ENCODE measurements at regions not wholly inside any gene's neighbourhood (a gene's known extent, or its start where the extent isn't known, plus 50 kb on each side); places are given as distances from the start of the nearest gene placed in this dataset.

DNA sequence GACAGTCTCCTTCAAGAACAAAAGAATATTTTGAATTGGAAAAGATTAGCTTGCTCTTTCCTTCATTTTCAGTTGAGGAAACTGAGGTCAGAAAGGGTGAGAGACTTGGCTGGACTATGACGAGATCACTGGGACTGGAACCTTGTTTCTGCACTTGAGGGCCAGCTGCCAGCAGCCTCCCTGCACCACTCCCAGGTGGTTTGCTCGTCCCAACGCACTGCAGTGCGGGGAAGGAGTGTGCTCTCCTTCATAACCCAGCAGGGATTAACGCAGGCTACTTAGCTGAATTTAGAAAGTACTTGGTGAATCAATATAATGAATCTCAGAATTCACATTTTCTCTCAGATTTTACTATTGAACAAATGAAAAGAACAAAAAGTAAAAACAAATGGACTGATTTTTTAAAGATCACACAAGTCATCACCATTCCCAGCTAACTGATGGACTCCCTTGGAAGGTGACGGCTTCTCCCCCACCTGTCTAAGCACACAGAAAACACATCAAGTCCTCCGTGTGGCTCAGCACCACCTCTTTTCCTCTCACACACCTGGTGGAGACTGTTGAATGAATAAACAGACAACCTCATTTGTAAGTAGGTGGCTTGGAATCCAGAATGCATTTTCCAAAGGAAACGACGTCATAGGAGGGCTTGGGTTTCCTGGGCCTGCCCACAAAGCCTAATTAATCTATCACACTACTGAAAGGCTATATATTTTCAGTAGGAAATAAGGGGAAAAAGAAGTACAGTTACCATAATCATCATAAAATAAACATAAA, 121.0 kb downstream of the QRSL1 start:
- intact Hi-C loops (cut with micrococcal nuclease): no loop called here
- H3K9me3 ChIP-seq (replicated peaks): no peaks in the 10 kb centered on the region
- TF ChIP-seq, protein P1, sequence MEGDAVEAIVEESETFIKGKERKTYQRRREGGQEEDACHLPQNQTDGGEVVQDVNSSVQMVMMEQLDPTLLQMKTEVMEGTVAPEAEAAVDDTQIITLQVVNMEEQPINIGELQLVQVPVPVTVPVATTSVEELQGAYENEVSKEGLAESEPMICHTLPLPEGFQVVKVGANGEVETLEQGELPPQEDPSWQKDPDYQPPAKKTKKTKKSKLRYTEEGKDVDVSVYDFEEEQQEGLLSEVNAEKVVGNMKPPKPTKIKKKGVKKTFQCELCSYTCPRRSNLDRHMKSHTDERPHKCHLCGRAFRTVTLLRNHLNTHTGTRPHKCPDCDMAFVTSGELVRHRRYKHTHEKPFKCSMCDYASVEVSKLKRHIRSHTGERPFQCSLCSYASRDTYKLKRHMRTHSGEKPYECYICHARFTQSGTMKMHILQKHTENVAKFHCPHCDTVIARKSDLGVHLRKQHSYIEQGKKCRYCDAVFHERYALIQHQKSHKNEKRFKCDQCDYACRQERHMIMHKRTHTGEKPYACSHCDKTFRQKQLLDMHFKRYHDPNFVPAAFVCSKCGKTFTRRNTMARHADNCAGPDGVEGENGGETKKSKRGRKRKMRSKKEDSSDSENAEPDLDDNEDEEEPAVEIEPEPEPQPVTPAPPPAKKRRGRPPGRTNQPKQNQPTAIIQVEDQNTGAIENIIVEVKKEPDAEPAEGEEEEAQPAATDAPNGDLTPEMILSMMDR (IDR thresholded peaks at IDR 0.05; ENCODE audit: borderline replicate concordance): no peak
- no peak overlapping the region for H3K27ac ChIP-seq (replicated peaks)
- H3K36me3 ChIP-seq: no peaks in the 10 kb centered on the region
- peaks cover 17% of the 10 kb centered on the region for H3K27me3 ChIP-seq (ENCODE audit: low read depth)
- no peak for DNase-seq
- no peaks in the 10 kb centered on the region for H3K4me1 ChIP-seq
- no peak overlapping the region for H3K4me3 ChIP-seq

DNA sequence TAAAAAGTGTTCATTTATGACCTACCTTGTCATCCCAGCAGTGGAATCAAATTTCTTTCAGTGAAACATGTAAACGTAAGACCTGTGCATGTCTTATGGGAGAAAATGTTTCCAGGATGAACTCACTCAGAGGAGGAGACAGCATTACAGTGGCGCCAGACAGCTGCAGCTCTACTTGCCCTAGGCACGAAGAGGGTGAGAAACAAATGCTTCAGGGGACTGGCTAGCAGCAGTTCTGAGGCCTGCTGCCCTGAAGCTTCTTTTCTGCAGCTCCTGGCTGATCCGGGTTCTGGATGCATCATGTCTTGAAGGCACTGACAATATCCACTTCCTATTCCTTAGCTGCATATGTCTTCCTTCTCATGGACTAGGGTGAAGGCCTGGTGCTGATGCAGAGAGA, 120.2 kb downstream of the QRSL1 start:
- no peak for DNase-seq
- H3K27ac ChIP-seq (replicated peaks): no peak overlapping the region
- peaks cover 13% of the 10 kb centered on the region for H3K27me3 ChIP-seq (ENCODE audit: low read depth)
- intact Hi-C loops (cut with micrococcal nuclease): no loop called here
- H3K4me1 ChIP-seq: no peaks in the 10 kb centered on the region
- H3K9me3 ChIP-seq (replicated peaks): no peaks in the 10 kb centered on the region
- H3K4me3 ChIP-seq: no peak overlapping the region
- no peaks in the 10 kb centered on the region for H3K36me3 ChIP-seq
- TF ChIP-seq, protein P1 (IDR thresholded peaks at IDR 0.05; ENCODE audit: borderline replicate concordance): no peak

DNA sequence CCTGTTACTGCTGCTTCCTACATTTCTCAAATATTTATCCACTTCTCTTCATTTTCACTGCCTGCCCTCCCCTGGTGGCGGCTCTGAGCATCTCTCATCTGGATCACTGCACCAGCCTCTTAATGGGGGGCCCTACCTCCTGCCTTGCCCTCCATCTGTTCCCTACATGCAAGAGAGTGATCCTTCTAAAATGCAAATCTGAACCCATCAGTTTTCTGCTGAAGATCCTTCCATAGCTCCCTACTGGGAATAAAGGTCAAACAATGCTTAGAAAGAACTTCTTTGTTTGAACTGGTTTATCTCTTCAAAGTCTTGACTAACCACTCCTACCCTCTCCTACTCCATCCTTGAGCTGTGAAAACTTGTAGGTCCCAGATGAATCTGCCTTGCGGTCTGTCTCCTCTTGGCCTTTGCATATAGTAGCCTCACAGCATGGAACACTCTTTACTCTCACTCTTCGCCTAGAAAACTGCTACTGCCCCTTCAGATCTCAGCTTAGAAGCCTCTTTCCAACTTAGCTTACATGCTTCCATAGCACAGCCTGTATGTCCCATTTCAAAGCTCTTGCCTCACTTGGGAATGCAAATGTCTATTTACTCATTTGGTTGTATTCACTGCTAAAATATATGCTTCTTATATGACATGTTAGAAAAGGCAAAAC, 119.3 kb downstream of the QRSL1 start:
- Histone ChIP-seq H3K36me3 (no peaks in the 10 kb centered on the region), H3K9me3 (replicated peaks) (no peaks in the 10 kb centered on the region), H3K4me1 (no peaks in the 10 kb centered on the region), H3K4me3 (no peak overlapping the region), H3K27me3 (ENCODE audit: low read depth) (peaks cover 13% of the 10 kb centered on the region), H3K27ac (replicated peaks) (no peak overlapping the region)
- TF ChIP-seq, protein P1 (IDR thresholded peaks at IDR 0.05; ENCODE audit: borderline replicate concordance): no peak
- intact Hi-C loops (cut with micrococcal nuclease): no loop called here
- no peak for DNase-seq

DNA sequence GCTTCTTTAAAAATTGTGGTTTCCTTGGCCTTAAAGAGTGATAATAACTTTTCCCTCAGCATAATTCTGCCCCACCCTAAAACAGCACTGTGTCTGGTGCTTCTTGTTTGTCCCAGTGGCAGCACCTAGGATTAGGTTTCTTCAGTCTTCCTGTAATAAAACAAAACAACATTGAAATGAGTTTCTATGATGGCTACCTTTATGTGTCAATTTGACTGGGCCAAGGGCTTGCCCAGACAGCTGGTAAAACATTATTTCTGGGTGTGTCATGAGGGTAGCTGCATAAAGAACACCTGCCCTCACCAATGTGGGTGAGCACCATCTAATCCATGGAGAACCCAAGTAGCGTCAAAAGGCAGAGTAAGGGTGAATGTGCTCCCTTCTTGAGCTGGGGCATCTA, 117.8 kb downstream of the QRSL1 start:
- Histone ChIP-seq H3K4me3 (no peak overlapping the region), H3K27me3 (ENCODE audit: low read depth) (peaks cover 13% of the 10 kb centered on the region), H3K27ac (replicated peaks) (no peak overlapping the region), H3K4me1 (no peaks in the 10 kb centered on the region), H3K36me3 (no peaks in the 10 kb centered on the region), H3K9me3 (replicated peaks) (no peaks in the 10 kb centered on the region)
- TF ChIP-seq, protein P1 (IDR thresholded peaks at IDR 0.05; ENCODE audit: borderline replicate concordance): no peak
- intact Hi-C loops (cut with micrococcal nuclease): no loop called here
- no peak for DNase-seq

DNA sequence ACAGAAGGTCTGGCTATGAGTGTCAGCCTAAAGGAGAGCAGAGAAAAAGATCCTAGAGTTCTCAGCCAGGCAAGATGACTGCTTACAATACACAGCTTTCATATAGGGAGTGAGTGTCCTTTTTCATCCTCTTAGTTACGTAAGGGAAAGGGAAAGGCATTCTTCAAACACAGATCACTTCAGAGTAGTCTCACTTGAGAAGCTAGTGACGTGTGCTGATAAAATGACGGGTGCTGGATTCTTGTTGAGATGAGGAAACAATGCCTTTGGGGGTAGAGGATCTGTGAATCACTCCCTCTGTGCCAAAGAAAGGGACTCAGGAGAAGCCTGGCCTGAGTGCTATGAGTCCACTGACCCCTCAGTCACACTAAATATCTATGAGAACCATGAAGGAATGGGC, 117.3 kb downstream of the QRSL1 start:
- intact Hi-C loops (cut with micrococcal nuclease): no loop called here
- peaks cover 10% of the 10 kb centered on the region for H3K27me3 ChIP-seq (ENCODE audit: low read depth)
- H3K4me1 ChIP-seq: no peaks in the 10 kb centered on the region
- TF ChIP-seq, protein P1 (IDR thresholded peaks at IDR 0.05; ENCODE audit: borderline replicate concordance): no peak
- no peak overlapping the region for H3K4me3 ChIP-seq
- no peak overlapping the region for H3K27ac ChIP-seq (replicated peaks)
- H3K36me3 ChIP-seq: no peaks in the 10 kb centered on the region
- DNase-seq: no peak
- no peaks in the 10 kb centered on the region for H3K9me3 ChIP-seq (replicated peaks)

Measured in left ventricle myocardium inferior (tissue), 1 donor.